HG03045 (cell line): ENCODE measurements at regions not wholly inside any gene's neighbourhood (a gene's known extent, or its start where the extent isn't known, plus 50 kb on each side); places are given as distances from the start of the nearest gene placed in this dataset.
"Not testable (repeated sequence)": the region's sequence is repeated elsewhere in the genome, so short reads cannot be mapped to it uniquely, and the experiment has no call there.

Source experiments
- ATAC-seq: cut with Tn5 transposase; IDR thresholded peaks from one replicate; pipeline ENCODE4 v1.9.1; 2021; ENCODE audit warnings: mild to moderate bottlenecking, moderate library complexity; ENCODE audit not compliant: unreplicated experiment

GRCh38 chr3:144865948-144866347, 894.3 kb downstream of the DIPK2A start:
- ATAC-seq = no peak

GRCh38 chr3:144866476-144866875, 894.9 kb downstream of the DIPK2A start:
- ATAC-seq = no peak

GRCh38 chr3:144868506-144868905, 896.9 kb downstream of the DIPK2A start:
- no peak for ATAC-seq

- no peak for ATAC-seq
Observed at GRCh38 chr3:144873066-144873465, 901.4 kb downstream of the DIPK2A start.

GRCh38 chr3:144875211-144875610, 903.6 kb downstream of the DIPK2A start:
- no peak for ATAC-seq

GRCh38 chr3:144877356-144877755, 905.7 kb downstream of the DIPK2A start:
- ATAC-seq = no peak

GRCh38 chr3:144879701-144880100, 908.1 kb downstream of the DIPK2A start:
- no peak for ATAC-seq

GRCh38 chr3:144893980-144894379, 922.4 kb downstream of the DIPK2A start:
- ATAC-seq = no peak

- no peak for ATAC-seq
Observed at GRCh38 chr3:144894576-144894975, 923.0 kb downstream of the DIPK2A start.

GRCh38 chr3:144900366-144900765, 928.7 kb downstream of the DIPK2A start:
- ATAC-seq = no peak

- not testable (repeated sequence) for ATAC-seq
Observed at GRCh38 chr3:144907581-144907980, 936.0 kb downstream of the DIPK2A start.

- ATAC-seq = no peak
Observed at GRCh38 chr3:144912968-144913367, 941.3 kb downstream of the DIPK2A start.

GRCh38 chr3:144915202-144915601, 943.6 kb downstream of the DIPK2A start:
- no peak for ATAC-seq

GRCh38 chr3:144921710-144922109, 950.1 kb downstream of the DIPK2A start:
- no peak for ATAC-seq

- no peak for ATAC-seq
Observed at GRCh38 chr3:144923046-144923775, 951.6 kb downstream of the DIPK2A start.

- ATAC-seq = no peak
Observed at GRCh38 chr3:144930431-144930830, 958.8 kb downstream of the DIPK2A start.

GRCh38 chr3:144931590-144931989, 960.0 kb downstream of the DIPK2A start:
- ATAC-seq = no peak

GRCh38 chr3:144942093-144942837, 970.6 kb downstream of the DIPK2A start:
- no peak for ATAC-seq

GRCh38 chr3:144942838-144943197, 971.2 kb downstream of the DIPK2A start:
- ATAC-seq = no peak

- no peak for ATAC-seq
Observed at GRCh38 chr3:144947895-144948294, 976.3 kb downstream of the DIPK2A start.

GRCh38 chr3:144948711-144949110, 977.1 kb downstream of the DIPK2A start:
- no peak for ATAC-seq

GRCh38 chr3:144953959-144954358, 982.3 kb downstream of the DIPK2A start:
- ATAC-seq = no peak
